ENCODE measurements at regions not wholly inside any gene's neighbourhood (a gene's known extent, or its start where the extent isn't known, plus 50 kb on each side); places are given as distances from the start of the nearest gene placed in this dataset.

GRCh38 chr19:31018936-31019335 is 330.3 kb downstream of the TSHZ3 start:
- DNase-seq (ENCODE audit: low read depth): no peak
- H3K27me3 ChIP-seq (ENCODE audit: control insufficient read depth, insufficient read depth, low read length): no peaks in the 10 kb centered on the region
- ChIA-PET CTCF (interaction anchor here (0.6 kb wide), 1 partner anchor 440 kb away, joined by 3 read pairs; no protein-coding TSS in a partner anchor), POLR2A (no interaction called here)
- no peaks in the 10 kb centered on the region for H3K36me3 ChIP-seq (ENCODE audit: control insufficient read depth, insufficient read depth, low read length)
- TF ChIP-seq CTCF (IDR thresholded peaks at IDR 0.05; ENCODE audit: insufficient read depth, low read depth, low read length): no peak
- no peak overlapping the region for H3K4me3 ChIP-seq (ENCODE audit: low read depth, low read length)

- no peak for TF ChIP-seq CTCF (IDR thresholded peaks at IDR 0.05; ENCODE audit: insufficient read depth, low read depth, low read length)
- no peaks in the 10 kb centered on the region for H3K27me3 ChIP-seq (ENCODE audit: control insufficient read depth, insufficient read depth, low read length)
- no peak overlapping the region for H3K4me3 ChIP-seq (ENCODE audit: low read depth, low read length)
- DNase-seq (ENCODE audit: low read depth): no peak
- ChIA-PET CTCF (no interaction called here), POLR2A (no interaction called here)
- no peaks in the 10 kb centered on the region for H3K36me3 ChIP-seq (ENCODE audit: control insufficient read depth, insufficient read depth, low read length)
Measured at GRCh38 chr19:31015778-31016177, 333.5 kb downstream of the TSHZ3 start.

- no peak for DNase-seq (ENCODE audit: low read depth)
- Histone ChIP-seq H3K4me3 (ENCODE audit: low read depth, low read length) (no peak overlapping the region), H3K27me3 (ENCODE audit: control insufficient read depth, insufficient read depth, low read length) (no peaks in the 10 kb centered on the region), H3K36me3 (ENCODE audit: control insufficient read depth, insufficient read depth, low read length) (no peaks in the 10 kb centered on the region)
- ChIA-PET POLR2A (no interaction called here), CTCF (no interaction called here)
- no peak for TF ChIP-seq CTCF (IDR thresholded peaks at IDR 0.05; ENCODE audit: insufficient read depth, low read depth, low read length)
Measured at GRCh38 chr19:31014668-31015067, 334.6 kb downstream of the TSHZ3 start.

GRCh38 chr19:31013384-31014020 is 335.7 kb downstream of the TSHZ3 start:
- no peak for TF ChIP-seq CTCF (IDR thresholded peaks at IDR 0.05; ENCODE audit: insufficient read depth, low read depth, low read length)
- no peak for DNase-seq (ENCODE audit: low read depth)
- H3K36me3 ChIP-seq (ENCODE audit: control insufficient read depth, insufficient read depth, low read length): no peaks in the 10 kb centered on the region
- H3K4me3 ChIP-seq (ENCODE audit: low read depth, low read length): no peak overlapping the region
- ChIA-PET POLR2A (no interaction called here), CTCF (no interaction called here)
- no peaks in the 10 kb centered on the region for H3K27me3 ChIP-seq (ENCODE audit: control insufficient read depth, insufficient read depth, low read length)

GRCh38 chr19:31002518-31003244 is 346.6 kb downstream of the TSHZ3 start:
- no peaks in the 10 kb centered on the region for H3K27me3 ChIP-seq (ENCODE audit: control insufficient read depth, insufficient read depth, low read length)
- ChIA-PET CTCF (no interaction called here), POLR2A (no interaction called here)
- no peak for DNase-seq (ENCODE audit: low read depth)
- H3K4me3 ChIP-seq (ENCODE audit: low read depth, low read length): no peak overlapping the region
- no peak for TF ChIP-seq CTCF (IDR thresholded peaks at IDR 0.05; ENCODE audit: insufficient read depth, low read depth, low read length)
- H3K36me3 ChIP-seq (ENCODE audit: control insufficient read depth, insufficient read depth, low read length): no peaks in the 10 kb centered on the region
